ENCODE measurements at regions not wholly inside any gene's neighbourhood (a gene's known extent, or its start where the extent isn't known, plus 50 kb on each side); places are given as distances from the start of the nearest gene placed in this dataset.

DNA sequence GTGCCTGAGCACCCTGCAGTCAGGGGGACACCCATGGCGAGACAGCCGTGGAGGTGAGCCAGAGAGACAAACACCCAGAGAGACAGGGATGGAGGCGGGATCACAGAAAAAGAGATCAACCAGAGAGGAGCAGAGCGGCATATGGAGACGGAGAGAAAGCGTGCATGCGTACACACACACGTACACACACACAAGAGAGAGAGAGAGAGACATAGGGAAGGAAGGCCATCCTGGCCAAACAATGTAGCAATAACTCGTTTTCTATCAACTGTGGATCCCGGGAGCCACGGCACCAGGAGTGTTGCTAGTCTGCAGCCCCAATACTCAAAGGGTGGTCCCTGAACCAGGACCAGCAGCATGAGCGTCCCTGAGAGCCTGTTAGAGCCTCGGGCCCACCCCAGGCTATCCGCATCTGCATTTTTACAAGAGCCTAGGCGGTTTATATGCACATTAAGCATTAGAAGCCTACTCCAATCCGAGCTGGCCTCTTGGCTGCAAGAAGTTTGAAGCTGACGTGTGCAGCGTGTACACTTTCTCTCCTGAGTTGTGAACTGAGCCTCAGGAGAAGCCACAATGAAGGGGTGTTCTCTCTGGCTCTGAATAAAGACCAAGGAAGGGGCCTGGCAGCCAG lies 50.1 kb upstream of the MYCN start:
- TF ChIP-seq, protein P1, sequence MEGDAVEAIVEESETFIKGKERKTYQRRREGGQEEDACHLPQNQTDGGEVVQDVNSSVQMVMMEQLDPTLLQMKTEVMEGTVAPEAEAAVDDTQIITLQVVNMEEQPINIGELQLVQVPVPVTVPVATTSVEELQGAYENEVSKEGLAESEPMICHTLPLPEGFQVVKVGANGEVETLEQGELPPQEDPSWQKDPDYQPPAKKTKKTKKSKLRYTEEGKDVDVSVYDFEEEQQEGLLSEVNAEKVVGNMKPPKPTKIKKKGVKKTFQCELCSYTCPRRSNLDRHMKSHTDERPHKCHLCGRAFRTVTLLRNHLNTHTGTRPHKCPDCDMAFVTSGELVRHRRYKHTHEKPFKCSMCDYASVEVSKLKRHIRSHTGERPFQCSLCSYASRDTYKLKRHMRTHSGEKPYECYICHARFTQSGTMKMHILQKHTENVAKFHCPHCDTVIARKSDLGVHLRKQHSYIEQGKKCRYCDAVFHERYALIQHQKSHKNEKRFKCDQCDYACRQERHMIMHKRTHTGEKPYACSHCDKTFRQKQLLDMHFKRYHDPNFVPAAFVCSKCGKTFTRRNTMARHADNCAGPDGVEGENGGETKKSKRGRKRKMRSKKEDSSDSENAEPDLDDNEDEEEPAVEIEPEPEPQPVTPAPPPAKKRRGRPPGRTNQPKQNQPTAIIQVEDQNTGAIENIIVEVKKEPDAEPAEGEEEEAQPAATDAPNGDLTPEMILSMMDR (IDR thresholded peaks at IDR 0.05) = no peak
- TF ChIP-seq EP300 (IDR thresholded peaks at IDR 0.05) (no peak), POLR2A (IDR thresholded peaks at IDR 0.05) (no peak), POLR2AphosphoS5 (IDR thresholded peaks at IDR 0.05) (no peak)
